ENCODE measurements at regions not wholly inside any gene's neighbourhood (a gene's known extent, or its start where the extent isn't known, plus 50 kb on each side); places are given as distances from the start of the nearest gene placed in this dataset.
"Not testable (repeated sequence)": the region's sequence is repeated elsewhere in the genome, so short reads cannot be mapped to it uniquely, and the experiment has no call there.

- no peak for DNase-seq (ENCODE audit: low spot score)
These were observed 99.3 kb upstream of the SYT13 start for GRCh38 chr11:45385423-45385822.

GRCh38 chr11:45384711-45385241, 98.6 kb upstream of the SYT13 start:
- no peak for DNase-seq (ENCODE audit: low spot score)

- DNase-seq (ENCODE audit: low spot score) = no peak
These were observed 97.9 kb upstream of the SYT13 start for GRCh38 chr11:45384016-45384415.

GRCh38 chr11:45383224-45383623, 97.1 kb upstream of the SYT13 start:
- DNase-seq (ENCODE audit: low spot score) = peak; percentile 48

GRCh38 chr11:45382133-45382878, 96.2 kb upstream of the SYT13 start:
- no peak for DNase-seq (ENCODE audit: low spot score)

- DNase-seq (ENCODE audit: low spot score) = no peak
These were observed 93.2 kb upstream of the SYT13 start for GRCh38 chr11:45379162-45379863.

- no peak for DNase-seq (ENCODE audit: low spot score)
These were observed 92.4 kb upstream of the SYT13 start for GRCh38 chr11:45378516-45378915.

GRCh38 chr11:45374653-45375059, 88.5 kb upstream of the SYT13 start:
- no peak for DNase-seq (ENCODE audit: low spot score)

GRCh38 chr11:45374130-45374529, 88.0 kb upstream of the SYT13 start:
- no peak for DNase-seq (ENCODE audit: low spot score)

- no peak for DNase-seq (ENCODE audit: low spot score)
These were observed 87.4 kb upstream of the SYT13 start for GRCh38 chr11:45373506-45374035.

GRCh38 chr11:45372414-45372813, 86.3 kb upstream of the SYT13 start:
- not testable (repeated sequence) for DNase-seq (ENCODE audit: low spot score)

- peak; percentile 52 for DNase-seq (ENCODE audit: low spot score)
These were observed 85.3 kb upstream of the SYT13 start for GRCh38 chr11:45371251-45372115.

GRCh38 chr11:45369313-45369712, 83.2 kb upstream of the SYT13 start:
- peak; percentile 7 for DNase-seq (ENCODE audit: low spot score)

GRCh38 chr11:45368697-45369096, 82.6 kb upstream of the SYT13 start:
- DNase-seq (ENCODE audit: low spot score) = no peak

GRCh38 chr11:45366619-45367190, 80.6 kb upstream of the SYT13 start:
- DNase-seq (ENCODE audit: low spot score) = no peak

- peak; percentile 48 for DNase-seq (ENCODE audit: low spot score)
These were observed 79.9 kb upstream of the SYT13 start for GRCh38 chr11:45365961-45366618.

- DNase-seq (ENCODE audit: low spot score) = no peak
These were observed 76.5 kb upstream of the SYT13 start for GRCh38 chr11:45362636-45363035.

GRCh38 chr11:45361551-45361950, 75.4 kb upstream of the SYT13 start:
- no peak for DNase-seq (ENCODE audit: low spot score)

- peak; percentile 16 for DNase-seq (ENCODE audit: low spot score)
These were observed 69.5 kb upstream of the SYT13 start for GRCh38 chr11:45355706-45356041.

- peak; percentile 80 for DNase-seq (ENCODE audit: low spot score)
These were observed 69.0 kb upstream of the SYT13 start for GRCh38 chr11:45354976-45355705.

GRCh38 chr11:45348729-45349128, 62.6 kb upstream of the SYT13 start:
- no peak for DNase-seq (ENCODE audit: low spot score)

Data from pons (tissue), 1 donor.